NCI-H1105 (cell line): ENCODE measurements at regions not wholly inside any gene's neighbourhood (a gene's known extent, or its start where the extent isn't known, plus 50 kb on each side); places are given as distances from the start of the nearest gene placed in this dataset.
"Not testable (repeated sequence)": the region's sequence is repeated elsewhere in the genome, so short reads cannot be mapped to it uniquely, and the experiment has no call there.

Experiments used
- DNase-seq: peaks from one replicate; lab custom pipeline; 2025; lab: John Stamatoyannopoulos, UW

GRCh38 chr20:22529150-22530019 is 55.0 kb downstream of the FOXA2 start:
- DNase-seq = no peak

DNA sequence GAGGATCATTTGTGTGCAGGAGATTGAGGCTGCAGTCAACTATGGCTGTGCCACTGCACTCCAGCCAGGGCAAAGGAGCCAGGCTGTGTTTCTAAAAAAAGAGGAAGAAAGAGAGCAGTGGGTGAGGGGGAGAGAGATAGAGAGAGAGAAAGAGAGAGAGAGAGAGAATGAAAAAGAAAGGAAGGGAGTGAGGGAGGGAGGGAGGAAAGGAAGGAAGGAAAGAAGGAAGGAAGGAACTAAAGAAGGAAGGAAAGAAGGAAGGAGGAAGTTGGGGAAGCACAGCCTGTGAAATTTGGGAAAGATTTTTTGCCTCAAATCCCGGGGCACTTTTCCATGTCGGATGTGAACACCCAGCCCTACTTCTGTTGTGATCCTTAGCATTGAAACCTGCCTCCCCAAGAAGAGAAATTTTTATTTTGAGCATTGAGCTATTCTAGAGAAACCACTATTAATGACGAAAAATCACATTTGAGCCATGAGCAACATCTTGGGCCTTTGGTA is 57.8 kb downstream of the FOXA2 start:
- no peak for DNase-seq

- no peak for DNase-seq
Observed at GRCh38 chr20:22525821-22526220, 58.6 kb downstream of the FOXA2 start.

GRCh38 chr20:22525069-22525820 is 59.1 kb downstream of the FOXA2 start:
- DNase-seq = no peak

GRCh38 chr20:22524393-22525015 is 59.9 kb downstream of the FOXA2 start:
- DNase-seq = no peak

DNA sequence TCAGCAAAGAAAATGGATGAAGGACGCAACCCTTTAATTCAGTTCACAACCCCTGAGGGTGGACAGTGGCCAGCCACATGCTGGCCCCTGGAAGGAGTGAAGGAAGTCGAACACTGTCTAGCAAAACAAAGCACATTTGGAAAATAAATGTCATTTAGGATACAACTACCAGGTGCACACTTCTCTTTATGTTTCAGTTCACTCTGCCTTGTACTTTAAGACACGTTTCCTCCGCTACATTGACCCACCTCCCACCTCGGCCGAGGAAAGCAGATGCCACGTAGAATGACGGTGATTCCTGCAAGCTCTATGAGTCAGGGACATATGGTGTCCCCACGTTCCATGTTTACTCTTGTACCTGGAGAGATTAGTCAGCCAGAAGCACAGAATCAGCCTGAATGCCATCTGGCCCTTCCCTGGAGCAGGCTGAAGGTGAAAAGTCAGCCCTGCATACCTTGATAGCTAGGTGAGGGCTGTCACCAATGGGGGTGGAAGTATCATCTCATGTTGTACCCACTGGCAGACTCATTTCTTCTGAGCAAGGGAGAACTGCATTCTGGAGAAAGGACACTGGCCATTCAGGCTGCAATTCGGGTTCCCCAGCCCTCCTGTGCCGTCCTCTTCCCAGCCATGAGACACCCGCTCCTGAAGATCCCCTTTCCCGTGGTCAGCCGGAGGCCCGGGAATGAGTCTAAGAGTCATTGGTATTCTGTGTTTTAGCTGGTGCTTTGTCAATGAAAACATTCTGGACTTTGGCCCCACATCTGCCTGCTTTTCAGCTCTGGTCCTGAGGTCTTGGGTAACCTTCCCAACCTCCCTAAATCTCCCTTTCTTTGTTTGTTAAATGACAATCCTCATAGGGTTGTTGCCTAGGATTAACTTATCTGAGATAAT is 60.6 kb downstream of the FOXA2 start:
- no peak for DNase-seq

DNA sequence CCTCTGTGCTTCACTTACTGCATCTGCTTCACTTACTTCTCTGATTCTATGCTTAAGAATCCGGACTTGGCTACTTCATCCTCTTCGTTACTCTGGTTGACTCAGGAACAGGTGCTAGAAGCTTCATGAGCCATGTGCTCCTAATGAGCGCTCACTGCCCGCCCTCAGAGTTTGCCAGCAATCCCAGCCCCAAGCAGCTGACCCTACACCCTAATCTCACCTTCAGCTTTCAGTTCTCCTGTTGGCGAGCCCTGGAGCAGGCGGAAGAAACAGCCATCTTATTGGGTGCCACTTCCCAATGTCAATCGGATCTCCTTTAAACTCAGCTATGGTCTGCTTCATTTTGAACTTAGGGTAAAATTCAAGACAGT is 61.3 kb downstream of the FOXA2 start:
- DNase-seq = no peak

GRCh38 chr20:22522701-22523100 is 61.7 kb downstream of the FOXA2 start:
- DNase-seq = no peak

DNA sequence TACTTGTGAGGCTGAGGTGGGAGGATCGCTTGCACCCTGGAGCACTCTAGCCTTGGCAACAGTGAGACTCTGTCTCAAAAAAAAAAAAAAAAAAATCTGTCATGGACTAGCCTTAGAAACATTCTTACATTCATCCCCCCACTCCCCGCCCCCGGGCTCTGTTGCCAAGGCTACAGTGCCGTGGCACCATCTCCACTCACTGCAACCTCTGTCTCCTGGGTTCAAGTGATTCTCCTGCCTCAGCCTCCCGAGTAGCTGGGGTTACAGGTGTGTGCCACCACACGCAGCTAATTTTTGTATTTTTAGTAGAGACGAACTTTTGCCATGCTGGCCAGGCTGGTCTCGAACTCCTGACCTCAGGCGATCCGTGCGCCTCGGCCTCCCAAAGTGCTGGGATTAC is 62.4 kb downstream of the FOXA2 start:
- not testable (repeated sequence) for DNase-seq

DNA sequence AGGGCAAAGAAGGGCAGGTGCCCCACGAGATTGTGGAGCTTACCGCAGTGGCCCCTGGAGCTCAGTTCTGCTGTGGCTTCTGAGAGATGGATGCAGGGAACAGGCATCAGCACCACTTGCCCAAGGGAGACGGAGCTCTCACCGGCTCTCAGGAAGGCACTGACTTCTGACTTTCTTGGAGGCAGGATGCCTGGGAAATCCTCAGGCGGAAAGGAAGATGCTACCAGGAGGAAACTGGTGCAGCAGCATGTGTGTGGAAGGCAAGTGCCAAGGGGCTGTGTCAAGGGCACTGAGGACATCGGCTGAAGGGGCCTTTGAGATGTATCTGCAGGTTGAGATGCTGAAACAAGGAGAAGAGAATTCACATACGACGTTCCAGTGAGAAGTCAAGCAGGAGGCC is 64.0 kb downstream of the FOXA2 start:
- DNase-seq = no peak

DNA sequence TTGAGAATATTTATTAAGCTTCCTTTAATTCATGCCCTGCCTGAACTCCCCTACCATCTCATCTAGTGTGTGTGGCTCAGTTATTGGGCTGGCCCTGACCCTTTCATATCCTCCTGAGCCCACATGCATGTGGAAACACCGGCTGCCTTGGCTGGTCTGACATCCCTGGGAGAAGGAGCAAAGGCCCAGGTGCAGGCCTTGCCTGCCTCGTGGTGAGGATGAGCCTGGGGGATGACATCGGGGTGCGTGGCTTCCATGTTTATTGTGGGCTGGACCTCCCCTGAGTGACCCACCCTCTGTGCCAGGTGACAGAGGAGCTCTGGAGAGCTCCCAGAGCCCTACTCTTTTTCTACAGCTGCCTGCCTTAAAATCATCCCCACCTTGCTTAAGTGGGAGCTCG is 69.1 kb downstream of the FOXA2 start:
- no peak for DNase-seq

DNA sequence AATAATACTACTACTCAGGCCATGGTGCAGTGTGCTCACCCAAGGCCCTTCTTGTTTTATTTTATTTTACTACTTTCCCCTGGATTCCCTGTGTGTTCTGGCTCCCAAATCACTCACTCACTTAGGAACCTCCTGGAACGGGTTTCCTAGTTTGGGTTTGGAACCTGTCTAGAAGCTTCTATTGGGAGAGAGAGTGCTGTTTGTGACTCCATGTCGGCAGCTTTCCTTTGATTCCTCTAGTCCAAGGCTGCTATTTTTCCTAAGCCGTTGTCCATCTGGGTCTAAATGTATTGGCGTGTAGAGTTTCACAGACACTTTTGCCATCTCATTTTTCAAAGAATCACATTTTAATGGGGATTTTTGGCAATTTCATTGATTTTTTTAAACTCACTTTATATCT is 70.8 kb downstream of the FOXA2 start:
- no peak for DNase-seq

GRCh38 chr20:22512911-22513489 is 71.4 kb downstream of the FOXA2 start:
- DNase-seq = no peak

DNA sequence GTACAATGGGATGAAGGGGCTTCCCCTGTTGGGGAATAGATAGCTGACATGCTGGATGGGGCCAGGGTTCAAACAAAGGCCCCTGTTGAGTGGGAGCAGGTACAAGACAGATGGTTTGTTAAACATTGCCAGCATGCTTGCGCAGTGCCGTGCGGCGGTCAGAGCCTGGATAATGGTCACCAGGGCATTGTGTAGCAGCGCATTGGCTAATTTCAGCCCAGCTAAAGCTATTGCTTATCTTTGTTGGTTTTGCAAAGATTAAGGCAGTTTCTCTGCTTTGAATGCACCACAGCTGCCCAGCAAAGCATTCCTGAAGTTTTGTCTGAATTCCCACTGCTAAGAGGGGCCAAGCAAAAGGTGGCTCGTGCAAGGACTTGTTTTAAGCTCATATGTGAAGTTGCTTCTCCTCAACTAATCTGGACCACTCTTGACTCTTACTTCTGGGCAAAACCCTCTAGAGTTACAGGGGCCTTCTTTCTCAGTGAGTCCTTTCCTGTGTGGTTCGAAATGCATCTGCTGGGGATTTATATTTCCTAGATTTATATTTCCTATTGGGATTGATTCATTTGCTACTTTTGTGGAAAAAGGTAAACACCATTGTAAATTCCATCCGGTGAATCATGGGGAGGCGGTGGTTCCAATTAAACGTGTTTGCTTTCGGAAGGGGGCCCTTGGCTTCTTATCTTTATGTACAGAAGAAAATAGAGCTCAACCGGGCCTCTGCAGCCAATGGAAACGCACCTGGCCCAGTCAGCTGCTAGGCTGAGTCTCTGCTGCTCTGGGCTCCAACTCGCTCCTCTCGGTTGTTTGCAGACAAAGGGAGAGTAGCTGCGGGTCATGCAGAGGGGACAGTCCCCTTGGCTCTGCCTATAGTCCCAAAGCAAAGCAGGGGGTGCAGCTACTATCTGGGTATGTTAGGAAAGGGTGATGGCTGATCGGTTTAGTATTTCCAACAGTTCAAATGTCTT is 72.1 kb downstream of the FOXA2 start:
- peak; percentile 47 for DNase-seq

- DNase-seq = no peak
Observed at GRCh38 chr20:22509843-22510147, 74.6 kb downstream of the FOXA2 start.

DNA sequence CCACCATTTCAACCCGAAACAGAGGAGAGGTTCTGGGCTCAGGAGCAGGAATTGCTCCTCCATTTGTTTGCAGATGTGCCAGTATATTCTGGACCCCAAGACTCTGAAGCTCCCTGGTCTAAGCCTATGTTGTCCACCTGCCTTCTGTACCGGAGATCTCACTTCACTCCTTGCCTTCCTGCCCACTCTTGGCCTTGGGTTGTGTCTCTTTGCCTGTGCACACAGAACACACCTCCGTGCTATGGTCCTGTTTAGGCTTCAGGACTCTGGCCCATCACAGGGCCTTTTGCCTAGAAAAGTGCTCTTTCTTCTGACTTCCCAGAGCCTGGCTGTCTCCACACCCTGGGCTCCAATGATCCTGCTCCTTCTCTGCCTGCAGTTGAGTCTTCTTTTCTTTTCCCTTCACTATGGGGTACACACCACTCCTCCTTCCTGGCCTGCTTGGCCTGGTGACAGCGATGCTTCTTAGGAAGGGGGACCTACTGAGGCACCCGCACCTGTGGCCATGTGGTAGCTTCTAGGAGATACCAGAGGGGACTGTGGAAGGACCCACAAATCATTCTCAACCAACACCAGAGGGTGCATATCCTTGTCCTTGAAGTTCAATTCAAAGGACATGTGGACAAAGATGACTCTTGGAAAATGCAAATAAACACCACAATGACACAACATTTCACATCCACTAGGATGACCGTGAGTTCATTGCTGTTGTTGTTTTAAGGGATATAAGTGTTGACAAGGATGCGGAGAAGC is 75.1 kb downstream of the FOXA2 start:
- no peak for DNase-seq

- no peak for DNase-seq
Observed at GRCh38 chr20:22508426-22508825, 75.9 kb downstream of the FOXA2 start.

GRCh38 chr20:22507240-22507961 is 77.0 kb downstream of the FOXA2 start:
- no peak for DNase-seq

- DNase-seq = no peak
Observed at GRCh38 chr20:22506827-22507226, 77.5 kb downstream of the FOXA2 start.
